ENCODE measurements at regions not wholly inside any gene's neighbourhood (a gene's known extent, or its start where the extent isn't known, plus 50 kb on each side); places are given as distances from the start of the nearest gene placed in this dataset.

DNA sequence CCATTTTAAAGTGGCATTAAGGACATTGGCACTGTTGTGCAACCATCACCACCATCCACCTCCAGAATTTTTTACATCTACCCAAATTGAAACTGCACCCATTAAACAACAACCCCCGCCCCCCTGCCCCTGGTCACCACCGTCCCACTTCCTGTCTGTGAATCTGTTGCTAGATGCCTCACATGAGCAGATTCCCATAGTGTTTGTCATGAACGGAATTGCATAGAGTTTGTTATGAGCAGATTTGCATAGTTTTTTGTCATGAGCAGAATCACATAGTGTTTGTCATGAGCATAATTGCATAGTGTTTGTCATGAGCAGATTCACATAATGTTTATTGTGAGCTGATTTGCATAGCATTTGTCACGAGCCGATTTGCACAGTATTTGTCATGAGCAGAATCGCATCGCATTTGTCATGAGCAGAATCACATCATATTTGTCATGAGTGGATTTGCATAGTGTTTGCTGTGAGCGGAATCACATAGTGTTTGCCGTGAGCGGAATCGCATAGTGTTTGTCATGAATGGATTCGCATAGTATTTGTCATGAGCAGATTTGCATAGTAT, 54.0 kb upstream of the GTF3A start:
- no peak overlapping the region for H3K9ac ChIP-seq (ENCODE audit: low read depth, low read length, poor library complexity, severe bottlenecking)
- H4K20me1 ChIP-seq (ENCODE audit: insufficient read depth, low read length, poor library complexity, severe bottlenecking): no peaks in the 10 kb centered on the region
- H3K79me2 ChIP-seq (ENCODE audit: insufficient read depth, low read length): no peaks in the 10 kb centered on the region
- H3K9me3 ChIP-seq (ENCODE audit: insufficient read depth, low read depth, low read length): no peaks in the 10 kb centered on the region
- TF ChIP-seq, protein P1, sequence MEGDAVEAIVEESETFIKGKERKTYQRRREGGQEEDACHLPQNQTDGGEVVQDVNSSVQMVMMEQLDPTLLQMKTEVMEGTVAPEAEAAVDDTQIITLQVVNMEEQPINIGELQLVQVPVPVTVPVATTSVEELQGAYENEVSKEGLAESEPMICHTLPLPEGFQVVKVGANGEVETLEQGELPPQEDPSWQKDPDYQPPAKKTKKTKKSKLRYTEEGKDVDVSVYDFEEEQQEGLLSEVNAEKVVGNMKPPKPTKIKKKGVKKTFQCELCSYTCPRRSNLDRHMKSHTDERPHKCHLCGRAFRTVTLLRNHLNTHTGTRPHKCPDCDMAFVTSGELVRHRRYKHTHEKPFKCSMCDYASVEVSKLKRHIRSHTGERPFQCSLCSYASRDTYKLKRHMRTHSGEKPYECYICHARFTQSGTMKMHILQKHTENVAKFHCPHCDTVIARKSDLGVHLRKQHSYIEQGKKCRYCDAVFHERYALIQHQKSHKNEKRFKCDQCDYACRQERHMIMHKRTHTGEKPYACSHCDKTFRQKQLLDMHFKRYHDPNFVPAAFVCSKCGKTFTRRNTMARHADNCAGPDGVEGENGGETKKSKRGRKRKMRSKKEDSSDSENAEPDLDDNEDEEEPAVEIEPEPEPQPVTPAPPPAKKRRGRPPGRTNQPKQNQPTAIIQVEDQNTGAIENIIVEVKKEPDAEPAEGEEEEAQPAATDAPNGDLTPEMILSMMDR (conservative IDR thresholded peaks at IDR 0.05; ENCODE audit: low read length): no peak
- no peak for TF ChIP-seq EZH2phosphoT487 (IDR thresholded peaks at IDR 0.05; ENCODE audit: borderline replicate concordance)
- H3K36me3 ChIP-seq (ENCODE audit: insufficient read depth, low read length): no peaks in the 10 kb centered on the region
- H3K4me1 ChIP-seq (ENCODE audit: insufficient read depth, low read length, poor library complexity, severe bottlenecking): peaks cover 3% of the 10 kb centered on the region
- H2AFZ ChIP-seq (ENCODE audit: low read length): no peak overlapping the region
- no peaks in the 10 kb centered on the region for H3K27me3 ChIP-seq (ENCODE audit: insufficient read depth, low read length, poor library complexity, severe bottlenecking)
- no peaks in the 10 kb centered on the region for H3K9me2 ChIP-seq (replicated peaks; ENCODE audit: low read depth, low read length)
- no peak overlapping the region for H3K4me2 ChIP-seq (ENCODE audit: low read depth, low read length, poor library complexity, severe bottlenecking)
- H3K4me3 ChIP-seq (ENCODE audit: low read length, poor library complexity, severe bottlenecking): no peak overlapping the region
- H3F3A ChIP-seq (ENCODE audit: low read depth): no peaks in the 10 kb centered on the region

DNA sequence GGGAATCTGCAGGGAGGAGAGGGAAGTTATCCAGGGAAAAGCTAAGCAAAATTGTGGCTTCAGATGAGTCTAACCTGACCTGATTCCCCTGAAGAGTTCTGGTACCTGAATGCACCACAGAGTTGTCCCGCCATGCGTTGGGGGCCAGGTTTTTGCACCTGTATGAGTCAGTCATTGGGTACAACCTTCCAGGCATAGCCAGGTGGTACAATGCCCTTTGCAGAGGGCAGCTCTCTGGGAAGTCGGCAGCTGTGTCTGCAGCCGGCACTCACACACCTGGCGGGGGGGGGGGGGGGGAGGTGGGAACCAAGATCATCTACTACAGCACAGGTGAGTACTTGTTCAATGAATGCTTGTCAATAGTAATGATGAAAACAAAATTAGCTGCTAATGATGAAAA, 52.5 kb upstream of the GTF3A start:
- Histone ChIP-seq H3F3A (ENCODE audit: low read depth) (no peaks in the 10 kb centered on the region), H3K9me2 (replicated peaks; ENCODE audit: low read depth, low read length) (no peaks in the 10 kb centered on the region), H3K4me2 (ENCODE audit: low read depth, low read length, poor library complexity, severe bottlenecking) (no peak overlapping the region), H3K79me2 (ENCODE audit: insufficient read depth, low read length) (no peaks in the 10 kb centered on the region), H3K36me3 (ENCODE audit: insufficient read depth, low read length) (no peaks in the 10 kb centered on the region), H2AFZ (ENCODE audit: low read length) (no peak overlapping the region), H3K9ac (ENCODE audit: low read depth, low read length, poor library complexity, severe bottlenecking) (no peak overlapping the region), H3K9me3 (ENCODE audit: insufficient read depth, low read depth, low read length) (no peaks in the 10 kb centered on the region), H3K4me1 (ENCODE audit: insufficient read depth, low read length, poor library complexity, severe bottlenecking) (peaks cover 3% of the 10 kb centered on the region), H3K4me3 (ENCODE audit: low read length, poor library complexity, severe bottlenecking) (no peak overlapping the region), H3K27me3 (ENCODE audit: insufficient read depth, low read length, poor library complexity, severe bottlenecking) (no peaks in the 10 kb centered on the region), H4K20me1 (ENCODE audit: insufficient read depth, low read length, poor library complexity, severe bottlenecking) (no peaks in the 10 kb centered on the region)
- no peak for TF ChIP-seq EZH2phosphoT487 (IDR thresholded peaks at IDR 0.05; ENCODE audit: borderline replicate concordance)
- TF ChIP-seq, protein P1 (conservative IDR thresholded peaks at IDR 0.05; ENCODE audit: low read length): no peak

DNA sequence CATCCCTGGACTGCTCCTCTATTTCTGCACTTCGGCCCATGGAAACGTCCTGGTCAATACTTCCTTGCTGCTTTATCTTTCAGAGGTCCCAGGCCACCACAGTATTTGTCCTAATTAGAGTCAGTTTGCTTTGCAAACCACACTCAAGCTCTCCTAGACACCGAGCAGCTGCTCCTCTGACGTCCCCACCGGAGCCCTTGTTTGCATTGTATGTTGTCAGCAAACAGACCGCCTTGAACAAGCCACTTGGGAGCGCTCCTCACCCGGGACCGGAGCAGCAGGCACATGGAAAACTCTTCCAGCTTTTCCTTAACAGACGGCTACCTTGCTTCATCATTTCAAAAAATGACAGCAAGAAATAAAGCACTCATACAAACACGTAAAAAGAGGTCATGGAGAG, 51.5 kb upstream of the GTF3A start:
- no peaks in the 10 kb centered on the region for H3K79me2 ChIP-seq (ENCODE audit: insufficient read depth, low read length)
- no peaks in the 10 kb centered on the region for H3K9me2 ChIP-seq (replicated peaks; ENCODE audit: low read depth, low read length)
- H3K9me3 ChIP-seq (ENCODE audit: insufficient read depth, low read depth, low read length): no peaks in the 10 kb centered on the region
- no peak overlapping the region for H2AFZ ChIP-seq (ENCODE audit: low read length)
- no peaks in the 10 kb centered on the region for H3K27me3 ChIP-seq (ENCODE audit: insufficient read depth, low read length, poor library complexity, severe bottlenecking)
- peaks cover 3% of the 10 kb centered on the region for H3K4me1 ChIP-seq (ENCODE audit: insufficient read depth, low read length, poor library complexity, severe bottlenecking)
- no peak overlapping the region for H3K4me2 ChIP-seq (ENCODE audit: low read depth, low read length, poor library complexity, severe bottlenecking)
- no peak overlapping the region for H3K9ac ChIP-seq (ENCODE audit: low read depth, low read length, poor library complexity, severe bottlenecking)
- TF ChIP-seq EZH2phosphoT487 (IDR thresholded peaks at IDR 0.05; ENCODE audit: borderline replicate concordance): no peak
- TF ChIP-seq, protein P1 (conservative IDR thresholded peaks at IDR 0.05; ENCODE audit: low read length): no peak
- H3F3A ChIP-seq (ENCODE audit: low read depth): no peaks in the 10 kb centered on the region
- no peaks in the 10 kb centered on the region for H3K36me3 ChIP-seq (ENCODE audit: insufficient read depth, low read length)
- H4K20me1 ChIP-seq (ENCODE audit: insufficient read depth, low read length, poor library complexity, severe bottlenecking): no peaks in the 10 kb centered on the region
- H3K4me3 ChIP-seq (ENCODE audit: low read length, poor library complexity, severe bottlenecking): no peak overlapping the region
